ENCODE measurements at regions not wholly inside any gene's neighbourhood (a gene's known extent, or its start where the extent isn't known, plus 50 kb on each side); places are given as distances from the start of the nearest gene placed in this dataset.

DNA sequence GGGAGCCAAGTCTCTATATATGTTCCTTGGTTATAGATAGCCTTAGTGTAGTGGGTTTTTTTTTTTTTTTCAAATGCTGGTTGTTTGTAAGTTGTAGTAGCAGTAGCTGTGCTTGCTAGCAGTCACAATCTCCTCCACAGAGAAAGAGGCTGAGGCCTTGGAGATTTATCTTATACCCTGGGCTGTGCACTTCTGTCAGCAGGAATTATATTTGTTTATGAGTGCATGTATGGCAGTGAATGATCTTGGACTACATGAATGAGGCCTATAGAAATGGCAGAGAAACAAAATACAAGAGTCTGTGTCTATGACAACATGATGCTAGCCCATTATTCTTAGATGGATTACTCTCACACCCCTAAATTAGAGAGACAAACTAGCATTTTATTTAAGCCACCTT, 1674.2 kb upstream of the ADGRL3 start:
- TF ChIP-seq, protein P1, sequence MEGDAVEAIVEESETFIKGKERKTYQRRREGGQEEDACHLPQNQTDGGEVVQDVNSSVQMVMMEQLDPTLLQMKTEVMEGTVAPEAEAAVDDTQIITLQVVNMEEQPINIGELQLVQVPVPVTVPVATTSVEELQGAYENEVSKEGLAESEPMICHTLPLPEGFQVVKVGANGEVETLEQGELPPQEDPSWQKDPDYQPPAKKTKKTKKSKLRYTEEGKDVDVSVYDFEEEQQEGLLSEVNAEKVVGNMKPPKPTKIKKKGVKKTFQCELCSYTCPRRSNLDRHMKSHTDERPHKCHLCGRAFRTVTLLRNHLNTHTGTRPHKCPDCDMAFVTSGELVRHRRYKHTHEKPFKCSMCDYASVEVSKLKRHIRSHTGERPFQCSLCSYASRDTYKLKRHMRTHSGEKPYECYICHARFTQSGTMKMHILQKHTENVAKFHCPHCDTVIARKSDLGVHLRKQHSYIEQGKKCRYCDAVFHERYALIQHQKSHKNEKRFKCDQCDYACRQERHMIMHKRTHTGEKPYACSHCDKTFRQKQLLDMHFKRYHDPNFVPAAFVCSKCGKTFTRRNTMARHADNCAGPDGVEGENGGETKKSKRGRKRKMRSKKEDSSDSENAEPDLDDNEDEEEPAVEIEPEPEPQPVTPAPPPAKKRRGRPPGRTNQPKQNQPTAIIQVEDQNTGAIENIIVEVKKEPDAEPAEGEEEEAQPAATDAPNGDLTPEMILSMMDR (conservative IDR thresholded peaks at IDR 0.05; ENCODE audit: low read depth, low read length): no peak
- TF ChIP-seq EZH2 (IDR thresholded peaks at IDR 0.05; ENCODE audit: low read length, unreplicated experiment): no peak
- TF ChIP-seq EZH2phosphoT487 (IDR thresholded peaks at IDR 0.05; ENCODE audit: borderline replicate concordance, low read length): no peak

Data from PC-3 (cell line).